ENCODE measurements at regions not wholly inside any gene's neighbourhood (a gene's known extent, or its start where the extent isn't known, plus 50 kb on each side); places are given as distances from the start of the nearest gene placed in this dataset.

- no peak for TF ChIP-seq FOXK1 (CRISPR knock-in tag; IDR thresholded peaks at IDR 0.05)
Measured at GRCh38 chr11:11004069-11004468, 146.2 kb upstream of the ZBED5 start (continued).

- Mint-ChIP-seq H3K36me3 (peaks cover 8% of the 10 kb centered on the region; the same call in 1 of the 2 replicates), H3K27ac (no peak overlapping the region), H3K9me3 (peaks cover 12% of the 10 kb centered on the region), H3K27me3 (ENCODE audit: low read depth) (peaks cover 7% of the 10 kb centered on the region), H3K4me3 (no peak overlapping the region), H3K4me1 (no peaks in the 10 kb centered on the region)
- ChIA-PET CTCF (interaction anchor here (0.8 to 1.6 kb wide), 2 partner anchors 69 to 211 kb away, joined by 3 to 8 read pairs; no protein-coding TSS in a partner anchor), POLR2A (no interaction called here)
- ATAC-seq (no peak), DNase-seq (ENCODE audit: low spot score) (no peak)
- TF ChIP-seq GABPB1 (CRISPR knock-in tag; IDR thresholded peaks at IDR 0.05) (no peak), ZNF138 (CRISPR knock-in tag; conservative IDR thresholded peaks at IDR 0.05) (no peak), IRF2 (CRISPR knock-in tag; IDR thresholded peaks at IDR 0.05; ENCODE audit: borderline replicate concordance, low read depth) (no peak), ZNF232 (CRISPR knock-in tag; IDR thresholded peaks at IDR 0.05) (no peak), TEAD1 (CRISPR knock-in tag; IDR thresholded peaks at IDR 0.05) (no peak), MLX (CRISPR knock-in tag; IDR thresholded peaks at IDR 0.05) (no peak)
Measured at GRCh38 chr11:11003226-11003625, 145.4 kb upstream of the ZBED5 start.

- peaks cover 4% of the 10 kb centered on the region for H3K9me3 Mint-ChIP-seq
- ChIA-PET CTCF (interaction anchor here (1.5 to 2.4 kb wide), 5 partner anchors 9 to 230 kb away, joined by 6 to 10 read pairs (median 6); no protein-coding TSS in a partner anchor), POLR2A (interaction anchor here (1.1 kb wide), 1 partner anchor 192 kb away, joined by 3 read pairs; the partner anchor contains the start of gene EIF4G2)
- H3K4me1 Mint-ChIP-seq: no peaks in the 10 kb centered on the region
- ATAC-seq (no peak), DNase-seq (ENCODE audit: low spot score) (no peak)
- peaks cover 3% of the 10 kb centered on the region; the same call in 1 of the 2 replicates for H3K36me3 Mint-ChIP-seq
- no peak overlapping the region for H3K4me3 Mint-ChIP-seq
- H3K27ac Mint-ChIP-seq: no peak overlapping the region
- TF ChIP-seq ZNF416 (CRISPR knock-in tag; IDR thresholded peaks at IDR 0.05) (no peak), FOXP4 (CRISPR knock-in tag; IDR thresholded peaks at IDR 0.05) (no peak), ERG (CRISPR knock-in tag; IDR thresholded peaks at IDR 0.05) (no peak), ZNF219 (CRISPR knock-in tag; IDR thresholded peaks at IDR 0.05; ENCODE audit: borderline replicate concordance) (no peak), ZNF423 (CRISPR knock-in tag; IDR thresholded peaks at IDR 0.05) (no peak), ZNF232 (CRISPR knock-in tag; IDR thresholded peaks at IDR 0.05) (no peak), ZBTB21 (CRISPR knock-in tag; IDR thresholded peaks at IDR 0.05; ENCODE audit: borderline replicate concordance) (no peak), NFATC4 (CRISPR knock-in tag; IDR thresholded peaks at IDR 0.05) (no peak), AFF4 (CRISPR knock-in tag; IDR thresholded peaks at IDR 0.05; ENCODE audit: borderline replicate concordance) (no peak)
- peaks cover 2% of the 10 kb centered on the region; the same call in 1 of the 2 replicates for H3K27me3 Mint-ChIP-seq (ENCODE audit: low read depth)
Measured at GRCh38 chr11:11000579-11001283, 142.9 kb upstream of the ZBED5 start.
